Body of pancreas (tissue), 4 donors: ENCODE measurements at regions not wholly inside any gene's neighbourhood (a gene's known extent, or its start where the extent isn't known, plus 50 kb on each side); places are given as distances from the start of the nearest gene placed in this dataset.

Experiments
- ATAC-seq: fragments of 150-250 bp; one replicate; pipeline ENCODE4 v1.9.1; 2016
- DNase-seq, 4 donors: peaks; one replicate each; pipeline ENCODE4 v3.0.0-alpha.2; 2019
- H3K27ac ChIP-seq, 4 donors: fragments of 200-600 bp; sonication (generic); 1 replicate in 3 of 4; 2 replicates in 1 of 4; pipeline versions ENCODE4 v1.5.1 to v1.6.1; 2016 to 2019; ENCODE audit warnings: mild to moderate bottlenecking in 1 of 4, mixed read lengths in 1 of 4, moderate library complexity in 1 of 4
- H3K27me3 ChIP-seq, 2 donors: fragments of 200-600 bp; sonication (generic); one replicate each; pipeline ENCODE4 v1.6.0; 2016; ENCODE audit warnings: mild to moderate bottlenecking in 1 of 2
- H3K36me3 ChIP-seq, 2 donors: fragments of 200-600 bp; sonication (generic); replicated peaks in 1 of 2; 2 replicates each; pipeline ENCODE4 v1.5.1; 2016; ENCODE audit warnings: low read depth in 2 of 2; ENCODE audit not compliant: insufficient read depth in 1 of 2
- H3K4me1 ChIP-seq: fragments of 200-600 bp; sonication (generic); one replicate; pipeline ENCODE4 v1.6.0; 2016
- H3K4me3 ChIP-seq, 2 donors: fragments of 200-600 bp; sonication (generic); 1 replicate in 1 of 2; 2 replicates in 1 of 2; pipeline ENCODE4 v1.5.1; 2016 to 2019
- H3K9me3 ChIP-seq, 3 donors: fragments of 200-600 bp; sonication (generic); 1 replicate in 2 of 3; 2 replicates in 1 of 3; pipeline ENCODE4 v1.5.1; 2016
- CTCF ChIP-seq, 7 experiments: fragments of 450-650 bp in 4 of 7; fragments of 200-600 bp in 3 of 7; sonication (generic) in 3 of 7; IDR thresholded peaks; one replicate each; pipeline ENCODE4 v1.5.1; 2016 to 2019; ENCODE audit warnings: antibody characterized with exemption in 7 of 7
- POLR2A ChIP-seq, 3 donors: fragments of 450-650 bp; IDR thresholded peaks; one replicate each; pipeline ENCODE4 v1.6.1; 2016; ENCODE audit warnings: antibody characterized with exemption in 3 of 3, mild to moderate bottlenecking in 2 of 3
- WGBS, 2 donors: methylation state at CpG; one replicate each; pipeline ENCODE4 v1.1.5; 2017; 5-methylcytosine and 5-hydroxymethylcytosine counted together
- intact Hi-C: fragments of 100-400 bp; cut with DNase I; formaldehyde crosslinking; loops from one replicate; pipeline ENCODE4 v1.15.1; 2023

DNA sequence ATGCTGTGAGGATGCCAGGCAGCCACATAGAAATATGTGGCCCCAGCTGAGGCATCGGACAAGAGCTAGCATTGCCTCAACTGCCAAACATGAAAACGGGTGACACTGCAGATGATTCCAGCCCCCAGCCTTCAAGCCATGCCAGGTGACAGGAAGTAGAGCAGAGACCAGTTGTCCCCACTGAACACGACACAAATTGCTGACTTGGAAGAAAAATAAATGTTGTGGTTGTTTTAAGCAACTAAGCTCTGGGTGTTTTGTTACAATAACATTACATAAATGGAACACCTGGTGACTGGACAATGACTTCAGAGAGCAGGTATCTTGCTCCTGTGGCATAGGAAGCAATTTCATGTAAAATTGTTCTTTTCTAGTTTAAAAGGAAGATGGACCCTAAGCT, 154.2 kb downstream of the KIF4B start:
- TF ChIP-seq POLR2A (IDR thresholded peaks at IDR 0.05) (no peak), CTCF (IDR thresholded peaks at IDR 0.05) (no peak)
- Histone ChIP-seq H3K4me3 (no peak overlapping the region), H3K27ac (no peak overlapping the region), H3K4me1 (no peaks in the 10 kb centered on the region), H3K27me3 (no peaks in the 10 kb centered on the region), H3K9me3 (peaks cover 0 to 4% (median 0%) of the 10 kb centered on the region in 3 donors), H3K36me3 (no peaks in the 10 kb centered on the region)
- intact Hi-C loops = no loop called here
- DNase-seq (no peak), ATAC-seq (no peak)
- 56 to 57% methylated on average over 2 to 3 of the region's 3 CpGs for WGBS, 2 donors

GRCh38 chr5:155181542-155181941, 168.0 kb downstream of the KIF4B start:
- ATAC-seq (no peak), DNase-seq (no peak)
- TF ChIP-seq POLR2A (IDR thresholded peaks at IDR 0.05) = no peak
- no peak for TF ChIP-seq CTCF (IDR thresholded peaks at IDR 0.05)
- H3K36me3 ChIP-seq = no peaks in the 10 kb centered on the region
- intact Hi-C loops = no loop called here
- WGBS, 2 donors = 43 to 44% methylated on average over 1 of the region's 1 CpG
- H3K27me3 ChIP-seq = no peaks in the 10 kb centered on the region
- no peak overlapping the region for H3K4me3 ChIP-seq
- no peak overlapping the region for H3K27ac ChIP-seq
- peaks cover 0 to 5% (median 0%) of the 10 kb centered on the region in 3 donors for H3K9me3 ChIP-seq
- H3K4me1 ChIP-seq = no peaks in the 10 kb centered on the region

GRCh38 chr5:155189476-155189875, 175.9 kb downstream of the KIF4B start:
- Histone ChIP-seq H3K4me3 (no peak overlapping the region), H3K4me1 (no peaks in the 10 kb centered on the region), H3K36me3 (no peaks in the 10 kb centered on the region), H3K27ac (no peak overlapping the region), H3K9me3 (no peaks in the 10 kb centered on the region), H3K27me3 (no peaks in the 10 kb centered on the region)
- DNase-seq (no peak), ATAC-seq (no peak)
- TF ChIP-seq CTCF (IDR thresholded peaks at IDR 0.05) (no peak), POLR2A (IDR thresholded peaks at IDR 0.05) (no peak)
- WGBS, 2 donors = 52 to 53% methylated on average over 5 of the region's 5 CpGs
- intact Hi-C loops = no loop called here

DNA sequence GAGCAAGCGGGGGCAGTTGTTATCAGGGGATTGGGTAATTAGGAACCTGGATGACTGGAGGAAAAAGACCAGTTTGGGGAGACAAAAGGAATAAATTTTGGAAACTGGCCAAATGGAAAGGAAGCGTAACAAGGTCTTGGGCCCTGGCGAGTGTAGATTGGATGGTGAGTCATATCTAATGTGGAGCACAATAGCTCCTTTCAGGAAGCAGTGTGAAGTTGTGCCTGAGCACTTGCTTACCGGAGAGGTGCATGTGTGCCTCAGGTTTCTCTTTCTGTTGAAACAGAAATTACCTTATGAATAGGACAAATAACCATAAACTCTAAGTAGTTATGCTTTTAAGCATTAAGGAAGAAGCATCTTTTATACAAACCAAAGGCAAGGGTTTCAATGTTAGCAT, 176.4 kb downstream of the KIF4B start:
- WGBS, 2 donors = 45 to 48% methylated on average over 4 of the region's 4 CpGs
- Histone ChIP-seq H3K27ac (no peak overlapping the region), H3K9me3 (no peaks in the 10 kb centered on the region), H3K4me1 (no peaks in the 10 kb centered on the region), H3K4me3 (no peak overlapping the region), H3K27me3 (no peaks in the 10 kb centered on the region), H3K36me3 (no peaks in the 10 kb centered on the region)
- TF ChIP-seq POLR2A (IDR thresholded peaks at IDR 0.05) (no peak), CTCF (IDR thresholded peaks at IDR 0.05) (no peak)
- ATAC-seq (no peak), DNase-seq (no peak)
- intact Hi-C loops = no loop called here

GRCh38 chr5:155193029-155193428, 179.5 kb downstream of the KIF4B start:
- WGBS, 2 donors = 38 to 41% methylated on average over 3 of the region's 3 CpGs
- no peak for ATAC-seq
- intact Hi-C loops = no loop called here

More at GRCh38 chr5:155193029-155193428, 179.5 kb downstream of the KIF4B start:
- Histone ChIP-seq H3K4me1 (no peaks in the 10 kb centered on the region), H3K27ac (no peak overlapping the region), H3K4me3 (no peak overlapping the region), H3K36me3 (no peaks in the 10 kb centered on the region), H3K9me3 (no peaks in the 10 kb centered on the region), H3K27me3 (no peaks in the 10 kb centered on the region)
- DNase-seq = no peak
- TF ChIP-seq CTCF (IDR thresholded peaks at IDR 0.05) (no peak), POLR2A (IDR thresholded peaks at IDR 0.05) (no peak)
